ENCODE measurements at regions not wholly inside any gene's neighbourhood (a gene's known extent, or its start where the extent isn't known, plus 50 kb on each side); places are given as distances from the start of the nearest gene placed in this dataset.

- DNase-seq (ENCODE audit: extremely low spot score, unreplicated experiment), result no peak
- Mint-ChIP-seq H3K27ac (no peak overlapping the region), H3K4me1 (ENCODE audit: unreplicated experiment) (no peaks in the 10 kb centered on the region), H3K36me3 (no peaks in the 10 kb centered on the region), H3K9me3 (no peaks in the 10 kb centered on the region), H3K27me3 (peaks cover 4% of the 10 kb centered on the region), H3K4me3 (no peak overlapping the region)
- TF ChIP-seq, protein P1, sequence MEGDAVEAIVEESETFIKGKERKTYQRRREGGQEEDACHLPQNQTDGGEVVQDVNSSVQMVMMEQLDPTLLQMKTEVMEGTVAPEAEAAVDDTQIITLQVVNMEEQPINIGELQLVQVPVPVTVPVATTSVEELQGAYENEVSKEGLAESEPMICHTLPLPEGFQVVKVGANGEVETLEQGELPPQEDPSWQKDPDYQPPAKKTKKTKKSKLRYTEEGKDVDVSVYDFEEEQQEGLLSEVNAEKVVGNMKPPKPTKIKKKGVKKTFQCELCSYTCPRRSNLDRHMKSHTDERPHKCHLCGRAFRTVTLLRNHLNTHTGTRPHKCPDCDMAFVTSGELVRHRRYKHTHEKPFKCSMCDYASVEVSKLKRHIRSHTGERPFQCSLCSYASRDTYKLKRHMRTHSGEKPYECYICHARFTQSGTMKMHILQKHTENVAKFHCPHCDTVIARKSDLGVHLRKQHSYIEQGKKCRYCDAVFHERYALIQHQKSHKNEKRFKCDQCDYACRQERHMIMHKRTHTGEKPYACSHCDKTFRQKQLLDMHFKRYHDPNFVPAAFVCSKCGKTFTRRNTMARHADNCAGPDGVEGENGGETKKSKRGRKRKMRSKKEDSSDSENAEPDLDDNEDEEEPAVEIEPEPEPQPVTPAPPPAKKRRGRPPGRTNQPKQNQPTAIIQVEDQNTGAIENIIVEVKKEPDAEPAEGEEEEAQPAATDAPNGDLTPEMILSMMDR (conservative IDR thresholded peaks at IDR 0.05), result no peak
These were observed 1110.4 kb downstream of the XPNPEP1 start for GRCh38 chr10:108812906-108813305.

GRCh38 chr10:108812296-108812695 lies 1111.0 kb downstream of the XPNPEP1 start:
- no peaks in the 10 kb centered on the region for H3K36me3 Mint-ChIP-seq
- DNase-seq (ENCODE audit: extremely low spot score, unreplicated experiment), result no peak
- TF ChIP-seq, protein P1 (conservative IDR thresholded peaks at IDR 0.05), result no peak
- no peaks in the 10 kb centered on the region for H3K9me3 Mint-ChIP-seq
- H3K27ac Mint-ChIP-seq, result no peak overlapping the region
- peaks cover 4% of the 10 kb centered on the region for H3K27me3 Mint-ChIP-seq
- no peak overlapping the region for H3K4me3 Mint-ChIP-seq
- no peaks in the 10 kb centered on the region for H3K4me1 Mint-ChIP-seq (ENCODE audit: unreplicated experiment)

DNA sequence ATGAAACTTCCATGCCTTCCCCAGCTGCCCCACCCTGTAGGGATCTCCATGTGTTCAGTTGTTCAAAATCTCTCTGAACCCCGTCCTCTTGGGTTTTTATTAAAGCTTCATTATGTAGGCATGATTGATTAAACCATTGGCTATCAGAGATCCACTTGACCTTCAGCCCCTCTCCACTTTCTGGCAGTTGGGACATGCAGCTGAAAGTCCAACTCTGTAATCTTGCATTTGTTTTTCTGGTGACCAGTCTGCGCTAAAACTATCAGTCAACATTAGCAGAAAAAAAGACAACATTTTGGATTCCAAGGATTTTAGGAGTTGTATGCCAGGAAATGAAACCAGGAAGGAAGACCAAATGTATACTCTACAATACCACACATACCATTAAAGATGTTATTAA lies 1115.1 kb downstream of the XPNPEP1 start:
- H3K4me1 Mint-ChIP-seq (ENCODE audit: unreplicated experiment), result no peaks in the 10 kb centered on the region
- TF ChIP-seq, protein P1 (conservative IDR thresholded peaks at IDR 0.05), result no peak
- H3K27me3 Mint-ChIP-seq, result peaks cover 4% of the 10 kb centered on the region
- DNase-seq (ENCODE audit: extremely low spot score, unreplicated experiment), result no peak
- H3K36me3 Mint-ChIP-seq, result no peaks in the 10 kb centered on the region
- no peak overlapping the region for H3K4me3 Mint-ChIP-seq
- no peaks in the 10 kb centered on the region for H3K9me3 Mint-ChIP-seq
- H3K27ac Mint-ChIP-seq, result no peak overlapping the region

DNA sequence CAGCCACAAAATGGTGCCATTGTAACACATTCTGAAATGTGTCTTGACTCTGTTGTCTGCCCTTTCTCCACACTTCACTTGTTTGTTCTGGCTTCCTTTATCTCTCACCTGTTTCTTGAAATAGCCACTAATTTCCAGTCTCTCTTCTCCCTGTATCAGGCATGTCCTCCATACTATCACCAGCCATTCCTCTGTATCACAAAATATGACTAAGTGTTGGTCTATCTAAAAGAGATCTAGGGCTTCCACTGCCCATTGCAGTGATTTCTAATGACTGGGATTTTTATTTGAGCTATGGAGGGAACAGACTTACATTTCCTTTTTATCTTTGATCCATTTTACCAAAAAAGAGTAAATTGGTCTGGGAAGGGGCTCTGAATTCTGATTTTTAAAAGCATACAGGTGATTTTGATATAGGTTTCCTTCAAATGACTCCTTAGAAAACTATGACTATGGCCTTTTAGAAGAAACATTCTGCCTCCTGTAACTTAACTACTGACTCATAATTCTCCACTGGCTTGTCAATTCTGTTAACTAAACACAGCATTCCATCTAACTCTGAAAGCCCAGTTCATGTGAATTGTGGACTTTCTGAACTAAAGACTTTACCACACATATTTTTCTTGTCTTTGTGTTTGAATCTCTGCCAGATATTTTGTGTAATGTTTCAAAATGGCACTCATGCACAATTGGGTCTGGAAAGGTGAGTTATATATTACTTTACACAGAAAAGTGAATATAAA lies 1121.4 kb downstream of the XPNPEP1 start:
- no peaks in the 10 kb centered on the region for H3K36me3 Mint-ChIP-seq
- H3K27ac Mint-ChIP-seq, result no peak overlapping the region
- TF ChIP-seq, protein P1 (conservative IDR thresholded peaks at IDR 0.05), result no peak
- DNase-seq (ENCODE audit: extremely low spot score, unreplicated experiment), result no peak
- H3K4me3 Mint-ChIP-seq, result no peak overlapping the region
- no peaks in the 10 kb centered on the region for H3K9me3 Mint-ChIP-seq
- H3K4me1 Mint-ChIP-seq (ENCODE audit: unreplicated experiment), result no peaks in the 10 kb centered on the region
- no peaks in the 10 kb centered on the region for H3K27me3 Mint-ChIP-seq

- Mint-ChIP-seq H3K4me3 (no peak overlapping the region), H3K27ac (no peak overlapping the region), H3K36me3 (no peaks in the 10 kb centered on the region), H3K4me1 (ENCODE audit: unreplicated experiment) (no peaks in the 10 kb centered on the region), H3K27me3 (no peaks in the 10 kb centered on the region), H3K9me3 (no peaks in the 10 kb centered on the region)
- DNase-seq (ENCODE audit: extremely low spot score, unreplicated experiment), result no peak
- TF ChIP-seq, protein P1 (conservative IDR thresholded peaks at IDR 0.05), result no peak
These were observed 1122.1 kb downstream of the XPNPEP1 start for GRCh38 chr10:108801220-108801619.

Measured in type B pancreatic cell (in vitro differentiated cells).